GM21723 (cell line): ENCODE measurements at regions not wholly inside any gene's neighbourhood (a gene's known extent, or its start where the extent isn't known, plus 50 kb on each side); places are given as distances from the start of the nearest gene placed in this dataset.

Experiments
- ATAC-seq: cut with Tn5 transposase; IDR thresholded peaks from one replicate; pipeline ENCODE4 v1.9.1; 2021; ENCODE audit warnings: mild to moderate bottlenecking, moderate library complexity; ENCODE audit not compliant: unreplicated experiment

- ATAC-seq: no peak
These were observed 100.9 kb upstream of the CRBN start for GRCh38 chr3:3280396-3280795.

GRCh38 chr3:3278073-3278472 lies 98.6 kb upstream of the CRBN start:
- no peak for ATAC-seq

- ATAC-seq: no peak
These were observed 97.1 kb upstream of the CRBN start for GRCh38 chr3:3276630-3277029.

- ATAC-seq: no peak
These were observed 85.3 kb upstream of the CRBN start for GRCh38 chr3:3264796-3265195.

- ATAC-seq: no peak
These were observed 81.4 kb upstream of the CRBN start for GRCh38 chr3:3260870-3261269.

GRCh38 chr3:3259181-3259580 lies 79.7 kb upstream of the CRBN start:
- ATAC-seq: no peak

GRCh38 chr3:3258281-3258680 lies 78.8 kb upstream of the CRBN start:
- no peak for ATAC-seq

GRCh38 chr3:3241596-3241995 lies 62.1 kb upstream of the CRBN start:
- ATAC-seq: no peak

- ATAC-seq: no peak
These were observed 61.5 kb upstream of the CRBN start for GRCh38 chr3:3240986-3241385.

- ATAC-seq: no peak
These were observed 58.5 kb upstream of the CRBN start for GRCh38 chr3:3237979-3238378.

GRCh38 chr3:3232251-3232650 lies 52.8 kb upstream of the CRBN start:
- no peak for ATAC-seq
